GM12892 (cell line): ENCODE measurements at regions not wholly inside any gene's neighbourhood (a gene's known extent, or its start where the extent isn't known, plus 50 kb on each side); places are given as distances from the start of the nearest gene placed in this dataset.

Experiments used
- POLR2A ChIP-seq: IDR thresholded peaks from 2 replicates; pipeline ENCODE4 v1.6.1; 2011; ENCODE audit warnings: low read depth, low read length, control low read depth
- POLR2AphosphoS5 ChIP-seq: IDR thresholded peaks from 2 replicates; pipeline ENCODE4 v1.6.1; 2011; ENCODE audit warnings: low read depth, low read length, control low read depth

- TF ChIP-seq POLR2A (no peak), POLR2AphosphoS5 (no peak)
Measured at GRCh38 chr6:44036699-44037101, 90.6 kb downstream of the MRPL14 start.
